ENCODE measurements at regions not wholly inside any gene's neighbourhood (a gene's known extent, or its start where the extent isn't known, plus 50 kb on each side); places are given as distances from the start of the nearest gene placed in this dataset.

DNA sequence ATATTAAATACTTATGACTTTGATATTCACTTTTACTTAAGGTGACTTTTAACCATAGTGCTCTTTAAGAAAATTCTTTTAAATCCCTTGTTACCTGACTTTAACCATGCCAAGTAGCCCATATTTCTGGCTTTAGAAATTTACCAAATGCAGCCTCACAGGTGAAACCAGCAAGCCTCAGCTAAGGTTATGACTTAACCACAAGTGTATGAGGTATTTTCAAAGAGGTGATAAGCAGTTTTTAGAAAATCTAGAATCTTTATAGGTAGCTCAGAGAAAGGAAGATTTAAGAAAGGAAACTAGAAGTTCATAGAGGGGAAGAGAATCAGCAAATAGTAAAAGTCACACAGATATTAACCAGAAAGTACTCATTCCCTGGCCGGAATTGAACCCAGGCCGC, 661.9 kb upstream of the GJE1 start:
- Histone ChIP-seq H3K79me2 (ENCODE audit: insufficient read depth, low read length) (no peaks in the 10 kb centered on the region), H3K4me3 (ENCODE audit: insufficient read depth, low read length) (no peak overlapping the region), H3K4me1 (ENCODE audit: insufficient read depth, low read length) (peaks cover 5% of the 10 kb centered on the region), H3K27me3 (ENCODE audit: insufficient read depth, low read length) (no peaks in the 10 kb centered on the region), H2AFZ (ENCODE audit: low read length) (no peak overlapping the region), H3K4me2 (ENCODE audit: insufficient read depth, low read length) (no peak overlapping the region), H3K27ac (ENCODE audit: low read depth, low read length) (no peak overlapping the region), H4K20me1 (ENCODE audit: insufficient read depth, low read length) (no peaks in the 10 kb centered on the region), H3K36me3 (ENCODE audit: insufficient read depth, low read length) (no peaks in the 10 kb centered on the region), H3K9me3 (ENCODE audit: low read depth, low read length) (no peaks in the 10 kb centered on the region)
- DNase-seq (ENCODE audit: insufficient read length, low spot score, missing footprints): no peak
- TF ChIP-seq, protein P1, sequence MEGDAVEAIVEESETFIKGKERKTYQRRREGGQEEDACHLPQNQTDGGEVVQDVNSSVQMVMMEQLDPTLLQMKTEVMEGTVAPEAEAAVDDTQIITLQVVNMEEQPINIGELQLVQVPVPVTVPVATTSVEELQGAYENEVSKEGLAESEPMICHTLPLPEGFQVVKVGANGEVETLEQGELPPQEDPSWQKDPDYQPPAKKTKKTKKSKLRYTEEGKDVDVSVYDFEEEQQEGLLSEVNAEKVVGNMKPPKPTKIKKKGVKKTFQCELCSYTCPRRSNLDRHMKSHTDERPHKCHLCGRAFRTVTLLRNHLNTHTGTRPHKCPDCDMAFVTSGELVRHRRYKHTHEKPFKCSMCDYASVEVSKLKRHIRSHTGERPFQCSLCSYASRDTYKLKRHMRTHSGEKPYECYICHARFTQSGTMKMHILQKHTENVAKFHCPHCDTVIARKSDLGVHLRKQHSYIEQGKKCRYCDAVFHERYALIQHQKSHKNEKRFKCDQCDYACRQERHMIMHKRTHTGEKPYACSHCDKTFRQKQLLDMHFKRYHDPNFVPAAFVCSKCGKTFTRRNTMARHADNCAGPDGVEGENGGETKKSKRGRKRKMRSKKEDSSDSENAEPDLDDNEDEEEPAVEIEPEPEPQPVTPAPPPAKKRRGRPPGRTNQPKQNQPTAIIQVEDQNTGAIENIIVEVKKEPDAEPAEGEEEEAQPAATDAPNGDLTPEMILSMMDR (IDR thresholded peaks at IDR 0.05; ENCODE audit: extremely low read depth, low read depth, low read length): no peak

DNA sequence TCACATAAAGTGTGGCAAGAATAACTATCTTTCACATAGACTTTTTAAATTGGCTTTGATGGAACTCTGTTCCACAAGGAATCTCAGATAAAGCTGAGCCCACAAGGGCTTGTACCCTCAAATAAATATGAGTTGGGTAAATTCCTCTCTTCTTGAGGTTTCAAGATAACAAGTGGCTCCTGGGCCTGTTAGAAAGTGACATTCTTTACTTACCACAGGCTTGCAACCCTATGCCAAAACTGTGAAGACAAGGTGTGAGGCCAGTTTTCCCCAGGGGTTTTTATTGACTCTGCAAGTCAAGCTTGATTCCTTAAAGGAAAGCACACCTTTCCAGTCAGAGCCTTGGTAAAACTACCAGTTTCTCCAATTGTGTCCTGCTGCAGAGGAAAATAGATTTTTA, 664.8 kb upstream of the GJE1 start:
- H3K4me1 ChIP-seq (ENCODE audit: insufficient read depth, low read length): peaks cover 28% of the 10 kb centered on the region
- no peak for DNase-seq (ENCODE audit: insufficient read length, low spot score, missing footprints)
- no peak overlapping the region for H3K4me2 ChIP-seq (ENCODE audit: insufficient read depth, low read length)
- H3K79me2 ChIP-seq (ENCODE audit: insufficient read depth, low read length): no peaks in the 10 kb centered on the region
- no peak overlapping the region for H3K4me3 ChIP-seq (ENCODE audit: insufficient read depth, low read length)
- H3K27me3 ChIP-seq (ENCODE audit: insufficient read depth, low read length): no peaks in the 10 kb centered on the region
- H4K20me1 ChIP-seq (ENCODE audit: insufficient read depth, low read length): no peaks in the 10 kb centered on the region
- no peaks in the 10 kb centered on the region for H3K36me3 ChIP-seq (ENCODE audit: insufficient read depth, low read length)
- H3K27ac ChIP-seq (ENCODE audit: low read depth, low read length): no peak overlapping the region
- TF ChIP-seq, protein P1 (IDR thresholded peaks at IDR 0.05; ENCODE audit: extremely low read depth, low read depth, low read length): no peak
- H2AFZ ChIP-seq (ENCODE audit: low read length): no peak overlapping the region
- H3K9me3 ChIP-seq (ENCODE audit: low read depth, low read length): no peaks in the 10 kb centered on the region

GRCh38 chr6:141467041-141467440, 665.7 kb upstream of the GJE1 start:
- TF ChIP-seq, protein P1 (IDR thresholded peaks at IDR 0.05; ENCODE audit: extremely low read depth, low read depth, low read length): no peak
- Histone ChIP-seq H3K79me2 (ENCODE audit: insufficient read depth, low read length) (no peaks in the 10 kb centered on the region), H3K27ac (ENCODE audit: low read depth, low read length) (no peak overlapping the region), H3K9me3 (ENCODE audit: low read depth, low read length) (no peaks in the 10 kb centered on the region), H3K4me3 (ENCODE audit: insufficient read depth, low read length) (no peak overlapping the region), H2AFZ (ENCODE audit: low read length) (peak overlapping the region; percentile 36), H4K20me1 (ENCODE audit: insufficient read depth, low read length) (no peaks in the 10 kb centered on the region), H3K4me2 (ENCODE audit: insufficient read depth, low read length) (no peak overlapping the region), H3K4me1 (ENCODE audit: insufficient read depth, low read length) (peaks cover 28% of the 10 kb centered on the region), H3K27me3 (ENCODE audit: insufficient read depth, low read length) (no peaks in the 10 kb centered on the region), H3K36me3 (ENCODE audit: insufficient read depth, low read length) (no peaks in the 10 kb centered on the region)
- DNase-seq (ENCODE audit: insufficient read length, low spot score, missing footprints): no peak

GRCh38 chr6:141464896-141465295, 667.8 kb upstream of the GJE1 start:
- H3K27ac ChIP-seq (ENCODE audit: low read depth, low read length): peak overlapping the region; percentile 64
- DNase-seq (ENCODE audit: insufficient read length, low spot score, missing footprints): no peak

More at GRCh38 chr6:141464896-141465295, 667.8 kb upstream of the GJE1 start:
- no peak overlapping the region for H2AFZ ChIP-seq (ENCODE audit: low read length)
- peak overlapping the region; percentile 34 for H3K4me2 ChIP-seq (ENCODE audit: insufficient read depth, low read length)
- H3K4me1 ChIP-seq (ENCODE audit: insufficient read depth, low read length): peaks cover 28% of the 10 kb centered on the region
- H3K4me3 ChIP-seq (ENCODE audit: insufficient read depth, low read length): no peak overlapping the region
- no peaks in the 10 kb centered on the region for H3K27me3 ChIP-seq (ENCODE audit: insufficient read depth, low read length)
- H3K79me2 ChIP-seq (ENCODE audit: insufficient read depth, low read length): no peaks in the 10 kb centered on the region
- H4K20me1 ChIP-seq (ENCODE audit: insufficient read depth, low read length): no peaks in the 10 kb centered on the region
- no peaks in the 10 kb centered on the region for H3K36me3 ChIP-seq (ENCODE audit: insufficient read depth, low read length)
- H3K9me3 ChIP-seq (ENCODE audit: low read depth, low read length): no peaks in the 10 kb centered on the region
- TF ChIP-seq, protein P1 (IDR thresholded peaks at IDR 0.05; ENCODE audit: extremely low read depth, low read depth, low read length): no peak
